HUES6 (cell line): ENCODE measurements at regions not wholly inside any gene's neighbourhood (a gene's known extent, or its start where the extent isn't known, plus 50 kb on each side); places are given as distances from the start of the nearest gene placed in this dataset.

Source experiments
- H3K27ac ChIP-seq: 2 replicates; pipeline ENCODE4 v1.7.0; 2013; ENCODE audit warnings: low read depth, mild to moderate bottlenecking, low read length, inconsistent platforms
- H3K27me3 ChIP-seq: 2 replicates; pipeline ENCODE4 v1.6.1; 2013; ENCODE audit warnings: low read length; ENCODE audit not compliant: control insufficient read depth, insufficient read depth
- H3K36me3 ChIP-seq: 2 replicates; pipeline ENCODE4 v1.6.1; 2013; ENCODE audit warnings: low read length; ENCODE audit not compliant: control insufficient read depth, insufficient read depth
- H3K4me1 ChIP-seq: 2 replicates; pipeline ENCODE4 v1.6.1; 2013; ENCODE audit warnings: low read length; ENCODE audit not compliant: control insufficient read depth, insufficient read depth
- H3K4me3 ChIP-seq: 2 replicates; pipeline ENCODE4 v1.5.1; 2013; ENCODE audit warnings: low read depth, low read length
- H3K9ac ChIP-seq: one replicate; pipeline ENCODE4 v1.6.1; 2013; ENCODE audit warnings: mild to moderate bottlenecking, low read length
- H3K9me3 ChIP-seq: 2 replicates; pipeline ENCODE4 v1.6.1; 2013; ENCODE audit warnings: low read depth, low read length; ENCODE audit not compliant: control insufficient read depth, insufficient read depth

DNA sequence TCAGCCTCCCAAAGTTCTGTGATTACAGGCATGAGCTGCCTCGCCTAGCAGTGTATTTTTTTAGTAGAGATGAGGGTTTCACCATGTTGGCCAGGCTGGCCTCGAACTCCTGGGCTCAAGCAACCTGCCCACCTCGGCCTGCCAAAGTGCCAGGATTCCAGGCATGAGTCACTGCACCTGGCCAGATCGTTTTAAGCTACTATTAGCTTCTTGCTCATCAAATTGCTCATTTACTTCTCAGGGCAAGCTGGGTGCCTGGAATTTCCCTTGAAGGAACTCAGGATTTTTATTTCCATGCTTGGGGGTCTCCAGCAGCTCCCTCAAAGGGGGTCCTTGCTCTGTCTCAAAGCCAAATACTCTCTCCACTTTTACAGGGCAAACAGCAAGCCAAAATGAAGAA lies 798.0 kb upstream of the AUTS2 start:
- Histone ChIP-seq H3K27ac (no peak overlapping the region), H3K36me3 (no peaks in the 10 kb centered on the region), H3K4me3 (no peak overlapping the region)

GRCh38 chr7:68805159-68805558 lies 793.1 kb upstream of the AUTS2 start:
- H3K27ac ChIP-seq: no peak overlapping the region
- no peak overlapping the region for H3K4me3 ChIP-seq
- no peaks in the 10 kb centered on the region for H3K9me3 ChIP-seq
- no peaks in the 10 kb centered on the region for H3K4me1 ChIP-seq
- no peaks in the 10 kb centered on the region for H3K36me3 ChIP-seq
- H3K27me3 ChIP-seq: no peaks in the 10 kb centered on the region
- no peak overlapping the region for H3K9ac ChIP-seq

More for the DNA sequence above, 798.0 kb upstream of the AUTS2 start:
- Histone ChIP-seq H3K27me3 (no peaks in the 10 kb centered on the region), H3K9me3 (no peaks in the 10 kb centered on the region), H3K9ac (no peak overlapping the region), H3K4me1 (peaks cover 6% of the 10 kb centered on the region)

DNA sequence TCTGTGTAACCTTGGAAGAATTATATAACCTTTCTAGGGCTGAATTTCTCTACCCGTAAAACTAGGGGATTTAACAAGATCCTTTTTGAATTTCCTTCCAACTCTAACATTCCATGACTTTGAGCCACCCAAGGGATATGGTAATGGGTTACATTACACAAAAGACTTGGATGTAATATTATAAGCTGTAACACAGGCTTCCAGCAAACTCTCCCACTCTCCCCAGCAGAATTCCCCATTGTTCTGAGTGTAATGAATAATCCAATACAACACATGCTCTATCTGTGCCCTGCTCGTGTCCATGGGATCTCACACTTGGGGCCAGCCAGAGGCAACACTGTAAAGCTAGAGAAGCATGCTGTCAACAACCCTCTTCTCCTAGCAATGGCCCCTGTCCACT lies 790.6 kb upstream of the AUTS2 start:
- peaks cover 8% of the 10 kb centered on the region; the same call in 1 of the 2 replicates for H3K9me3 ChIP-seq
- H3K4me1 ChIP-seq: no peaks in the 10 kb centered on the region
- no peaks in the 10 kb centered on the region for H3K36me3 ChIP-seq
- H3K27me3 ChIP-seq: no peaks in the 10 kb centered on the region
- no peak overlapping the region for H3K4me3 ChIP-seq
- H3K27ac ChIP-seq: no peak overlapping the region
- H3K9ac ChIP-seq: no peak overlapping the region

DNA sequence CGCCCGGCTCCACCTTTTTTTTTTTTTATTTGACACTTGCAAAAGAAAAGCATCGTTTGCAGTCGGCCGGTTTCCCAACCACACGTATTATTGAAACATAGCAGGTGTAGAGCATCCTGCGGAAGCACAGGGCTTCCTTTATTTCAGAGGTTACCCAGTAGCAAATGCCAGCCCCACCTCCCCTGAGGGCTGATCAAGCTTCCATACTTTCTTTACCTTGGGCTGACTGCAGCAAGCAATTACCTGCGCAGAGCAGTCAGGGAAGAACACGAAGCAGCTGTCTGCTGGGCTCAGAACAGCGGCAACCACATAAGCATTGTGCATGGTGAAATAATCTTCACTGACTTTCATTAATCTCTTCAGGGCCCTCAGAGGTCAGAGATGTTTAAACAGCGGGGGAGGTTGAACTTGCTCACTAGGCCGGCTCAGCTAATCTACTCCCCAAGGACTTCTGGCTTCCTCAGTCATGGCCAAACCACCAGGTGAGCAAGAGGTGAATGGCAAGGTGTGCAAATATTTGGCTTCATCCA lies 784.7 kb upstream of the AUTS2 start:
- H3K9me3 ChIP-seq: peaks cover 10% of the 10 kb centered on the region; the same call in 1 of the 2 replicates
- no peaks in the 10 kb centered on the region for H3K36me3 ChIP-seq
- no peak overlapping the region for H3K9ac ChIP-seq
- H3K27ac ChIP-seq: no peak overlapping the region
- H3K4me1 ChIP-seq: no peaks in the 10 kb centered on the region
- H3K27me3 ChIP-seq: no peaks in the 10 kb centered on the region
- no peak overlapping the region for H3K4me3 ChIP-seq

GRCh38 chr7:68816491-68816890 lies 781.8 kb upstream of the AUTS2 start:
- H3K36me3 ChIP-seq: no peaks in the 10 kb centered on the region
- H3K4me3 ChIP-seq: no peak overlapping the region
- no peak overlapping the region for H3K9ac ChIP-seq
- no peaks in the 10 kb centered on the region for H3K4me1 ChIP-seq
- H3K27ac ChIP-seq: no peak overlapping the region
- H3K27me3 ChIP-seq: no peaks in the 10 kb centered on the region
- peaks cover 8% of the 10 kb centered on the region; the same call in 1 of the 2 replicates for H3K9me3 ChIP-seq

DNA sequence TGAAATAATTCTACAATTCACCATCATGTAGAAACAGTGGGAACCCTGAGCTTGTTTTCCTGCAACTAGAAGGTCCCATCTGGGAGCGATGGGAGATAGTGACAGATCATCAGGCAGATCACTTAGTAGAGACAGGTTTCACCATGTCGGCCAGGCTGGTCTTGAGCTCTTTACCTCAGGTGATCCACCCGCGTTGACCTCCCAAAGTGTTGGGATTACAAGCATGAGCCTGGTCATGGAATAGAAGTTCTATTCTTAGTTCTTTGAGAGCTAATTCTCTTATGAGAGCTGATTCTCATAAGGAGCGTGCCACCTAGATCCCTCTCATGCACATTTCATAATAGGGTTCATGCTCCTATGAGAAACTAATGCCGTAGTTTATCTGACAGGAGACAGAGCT lies 778.0 kb upstream of the AUTS2 start:
- Histone ChIP-seq H3K9ac (no peak overlapping the region), H3K36me3 (no peaks in the 10 kb centered on the region), H3K4me1 (no peaks in the 10 kb centered on the region), H3K9me3 (peaks cover 8% of the 10 kb centered on the region), H3K4me3 (no peak overlapping the region), H3K27me3 (no peaks in the 10 kb centered on the region), H3K27ac (no peak overlapping the region)

- Histone ChIP-seq H3K4me3 (no peak overlapping the region), H3K36me3 (no peaks in the 10 kb centered on the region), H3K9me3 (peaks cover 8% of the 10 kb centered on the region), H3K9ac (no peak overlapping the region), H3K27me3 (no peaks in the 10 kb centered on the region), H3K4me1 (no peaks in the 10 kb centered on the region), H3K27ac (no peak overlapping the region)
Measured at GRCh38 chr7:68821846-68822245, 776.4 kb upstream of the AUTS2 start.

GRCh38 chr7:68823996-68824780 lies 774.1 kb upstream of the AUTS2 start:
- Histone ChIP-seq H3K27me3 (no peaks in the 10 kb centered on the region), H3K4me1 (no peaks in the 10 kb centered on the region), H3K27ac (no peak overlapping the region), H3K4me3 (no peak overlapping the region), H3K9ac (no peak overlapping the region), H3K36me3 (no peaks in the 10 kb centered on the region), H3K9me3 (peaks cover 12% of the 10 kb centered on the region)

DNA sequence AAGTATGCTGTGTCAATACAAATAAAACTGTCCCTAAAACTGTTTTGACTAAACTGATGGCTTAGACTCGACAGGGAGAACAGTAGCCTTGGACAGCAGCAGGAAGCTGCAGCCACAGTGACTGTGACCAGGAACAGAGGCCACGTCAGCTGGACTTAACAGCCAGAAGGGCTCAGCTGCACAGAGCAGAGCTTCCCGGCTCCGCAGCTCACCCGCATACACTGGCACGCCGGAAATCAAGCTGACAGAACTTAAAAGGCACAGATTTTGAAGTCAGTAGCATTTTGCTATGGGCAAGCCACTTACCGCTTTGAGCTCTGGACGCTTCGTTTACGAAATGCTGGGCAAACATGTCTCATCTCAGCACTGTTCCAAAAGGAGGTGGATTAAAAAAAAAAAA lies 769.7 kb upstream of the AUTS2 start:
- Histone ChIP-seq H3K27ac (no peak overlapping the region), H3K4me1 (no peaks in the 10 kb centered on the region), H3K9me3 (peaks cover 28% of the 10 kb centered on the region), H3K4me3 (no peak overlapping the region), H3K36me3 (no peaks in the 10 kb centered on the region), H3K27me3 (no peaks in the 10 kb centered on the region), H3K9ac (no peak overlapping the region)

GRCh38 chr7:68833422-68833821 lies 764.9 kb upstream of the AUTS2 start:
- no peaks in the 10 kb centered on the region for H3K27me3 ChIP-seq

GRCh38 chr7:68839014-68839413 lies 759.3 kb upstream of the AUTS2 start:
- Histone ChIP-seq H3K9ac (no peak overlapping the region), H3K4me3 (no peak overlapping the region), H3K27me3 (no peaks in the 10 kb centered on the region), H3K36me3 (no peaks in the 10 kb centered on the region), H3K27ac (no peak overlapping the region), H3K9me3 (no peaks in the 10 kb centered on the region), H3K4me1 (no peaks in the 10 kb centered on the region)

More at GRCh38 chr7:68833422-68833821, 764.9 kb upstream of the AUTS2 start:
- no peak overlapping the region for H3K27ac ChIP-seq
- H3K4me1 ChIP-seq: no peaks in the 10 kb centered on the region
- H3K9ac ChIP-seq: no peak overlapping the region
- H3K36me3 ChIP-seq: no peaks in the 10 kb centered on the region
- peaks cover 16% of the 10 kb centered on the region for H3K9me3 ChIP-seq
- H3K4me3 ChIP-seq: no peak overlapping the region
